ENCODE measurements at regions not wholly inside any gene's neighbourhood (a gene's known extent, or its start where the extent isn't known, plus 50 kb on each side); places are given as distances from the start of the nearest gene placed in this dataset.

DNA sequence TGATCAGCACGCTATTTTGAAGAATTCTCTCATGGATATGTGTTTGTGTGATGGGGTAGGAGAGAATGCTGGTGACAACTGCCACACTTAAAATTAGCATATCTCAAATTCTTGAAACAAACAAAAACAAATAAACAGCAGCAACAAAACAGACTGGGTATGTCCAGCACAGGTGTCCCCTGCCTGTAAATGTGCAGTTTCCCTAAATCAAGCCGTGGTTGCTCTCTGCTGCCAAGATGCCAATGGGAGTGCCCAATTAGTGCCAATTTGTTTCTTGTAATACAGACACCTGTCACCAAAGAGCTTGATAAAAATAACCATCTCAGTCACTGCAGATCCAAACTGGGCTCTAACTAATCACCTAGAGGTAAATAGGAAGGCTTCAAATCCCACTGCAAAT is 144.2 kb upstream of the SMARCA2 start:
- CTCF ChIA-PET: no interaction called here
- peaks cover 22% of the 10 kb centered on the region for H3K27me3 Mint-ChIP-seq (ENCODE audit: low read depth)
- DNase-seq: no peak
- H3K9me3 Mint-ChIP-seq (ENCODE audit: insufficient read depth): no peaks in the 10 kb centered on the region
- no peak overlapping the region for H3K27ac Mint-ChIP-seq
- H3K36me3 Mint-ChIP-seq (ENCODE audit: low read depth): no peaks in the 10 kb centered on the region
- H3K4me3 Mint-ChIP-seq: no peak overlapping the region
- POLR2A ChIA-PET: no interaction called here
- H3K4me1 Mint-ChIP-seq (ENCODE audit: low read depth): no peaks in the 10 kb centered on the region
- no peak for ATAC-seq

GRCh38 chr9:1871626-1872419 is 143.3 kb upstream of the SMARCA2 start:
- ChIA-PET POLR2A (no interaction called here), CTCF (no interaction called here)
- Mint-ChIP-seq H3K4me1 (ENCODE audit: low read depth) (no peaks in the 10 kb centered on the region), H3K27ac (no peak overlapping the region), H3K36me3 (ENCODE audit: low read depth) (no peaks in the 10 kb centered on the region), H3K27me3 (ENCODE audit: low read depth) (peaks cover 17% of the 10 kb centered on the region), H3K4me3 (no peak overlapping the region), H3K9me3 (ENCODE audit: insufficient read depth) (no peaks in the 10 kb centered on the region)
- DNase-seq: no peak
- ATAC-seq: no peak

DNA sequence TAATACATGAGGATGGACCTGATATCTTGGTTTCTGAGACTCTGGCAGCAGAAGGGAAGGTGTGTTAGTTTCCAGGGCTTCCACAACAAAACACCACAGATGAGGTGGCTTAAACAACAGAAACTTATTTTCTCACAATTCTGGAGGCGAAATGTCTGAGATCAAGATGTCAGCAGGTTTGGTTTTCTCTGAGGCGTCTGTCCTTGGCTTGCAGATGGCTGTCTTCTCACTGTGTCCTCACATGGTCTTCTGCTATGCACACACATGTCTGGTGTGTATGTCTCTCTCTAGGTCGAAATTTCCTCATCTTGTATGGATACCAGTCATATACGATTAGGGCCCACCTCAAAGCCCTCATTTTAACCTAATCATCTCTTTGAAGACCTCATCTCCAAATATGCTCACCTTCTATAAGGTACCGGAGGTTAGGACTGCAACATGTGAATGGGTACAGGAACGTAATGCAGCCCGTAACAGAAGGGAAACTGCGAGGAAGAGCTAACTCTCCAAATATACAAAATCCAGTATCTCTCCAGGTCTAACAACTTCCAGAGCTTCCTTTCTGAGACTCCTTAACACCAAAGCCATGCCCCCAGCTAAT is 139.8 kb upstream of the SMARCA2 start:
- no peaks in the 10 kb centered on the region for H3K9me3 Mint-ChIP-seq (ENCODE audit: insufficient read depth)
- CTCF ChIA-PET: interaction anchor here (1.3 kb wide), 1 partner anchor 212 kb away, joined by 4 read pairs; no protein-coding TSS in a partner anchor

DNA sequence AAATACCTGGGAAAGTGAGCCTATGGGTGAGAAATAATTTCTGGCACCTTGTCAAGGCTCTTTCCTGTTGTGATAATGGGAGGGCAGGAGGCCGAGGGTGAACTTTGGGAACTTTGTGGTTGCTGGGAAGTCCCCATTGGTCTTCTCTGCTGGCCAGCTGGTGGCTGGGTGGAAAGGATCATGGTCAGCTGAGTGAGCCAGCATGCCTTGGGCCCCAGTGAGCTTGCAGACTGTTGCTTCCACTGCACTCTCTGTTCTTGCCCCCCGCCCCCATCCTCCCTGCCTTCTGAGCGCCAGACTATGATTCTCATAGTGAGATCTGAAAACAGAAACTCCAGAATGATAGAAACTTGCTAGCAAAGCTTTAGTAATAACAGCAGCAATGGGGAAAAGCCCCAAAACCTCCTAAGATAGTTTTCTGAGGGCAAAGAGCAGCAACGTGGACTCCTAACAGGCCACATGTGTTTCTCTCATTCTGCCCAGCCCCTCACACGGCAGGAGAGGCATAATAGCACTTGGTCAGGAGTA is 139.2 kb upstream of the SMARCA2 start:
- Mint-ChIP-seq H3K9me3 (ENCODE audit: insufficient read depth) (no peaks in the 10 kb centered on the region), H3K36me3 (ENCODE audit: low read depth) (no peaks in the 10 kb centered on the region), H3K4me3 (no peak overlapping the region), H3K4me1 (ENCODE audit: low read depth) (no peaks in the 10 kb centered on the region), H3K27ac (no peak overlapping the region), H3K27me3 (ENCODE audit: low read depth) (peaks cover 2% of the 10 kb centered on the region)
- ATAC-seq: no peak
- no peak for DNase-seq
- CTCF ChIA-PET: interaction anchor here (1.3 kb wide), 1 partner anchor 211 kb away, joined by 4 read pairs; no protein-coding TSS in a partner anchor
- POLR2A ChIA-PET: no interaction called here

More for the DNA sequence above, 139.8 kb upstream of the SMARCA2 start:
- POLR2A ChIA-PET: no interaction called here
- H3K4me1 Mint-ChIP-seq (ENCODE audit: low read depth): no peaks in the 10 kb centered on the region
- ATAC-seq (no peak), DNase-seq (no peak)
- H3K4me3 Mint-ChIP-seq: no peak overlapping the region
- H3K27ac Mint-ChIP-seq: no peak overlapping the region
- H3K36me3 Mint-ChIP-seq (ENCODE audit: low read depth): no peaks in the 10 kb centered on the region
- H3K27me3 Mint-ChIP-seq (ENCODE audit: low read depth): peaks cover 4% of the 10 kb centered on the region

GRCh38 chr9:1876891-1877496 is 138.2 kb upstream of the SMARCA2 start:
- Mint-ChIP-seq H3K4me1 (ENCODE audit: low read depth) (no peaks in the 10 kb centered on the region), H3K4me3 (no peak overlapping the region), H3K9me3 (ENCODE audit: insufficient read depth) (no peaks in the 10 kb centered on the region), H3K27me3 (ENCODE audit: low read depth) (no peaks in the 10 kb centered on the region), H3K36me3 (ENCODE audit: low read depth) (no peaks in the 10 kb centered on the region), H3K27ac (no peak overlapping the region)
- ChIA-PET POLR2A (no interaction called here), CTCF (no interaction called here)
- no peak for ATAC-seq
- DNase-seq: no peak

DNA sequence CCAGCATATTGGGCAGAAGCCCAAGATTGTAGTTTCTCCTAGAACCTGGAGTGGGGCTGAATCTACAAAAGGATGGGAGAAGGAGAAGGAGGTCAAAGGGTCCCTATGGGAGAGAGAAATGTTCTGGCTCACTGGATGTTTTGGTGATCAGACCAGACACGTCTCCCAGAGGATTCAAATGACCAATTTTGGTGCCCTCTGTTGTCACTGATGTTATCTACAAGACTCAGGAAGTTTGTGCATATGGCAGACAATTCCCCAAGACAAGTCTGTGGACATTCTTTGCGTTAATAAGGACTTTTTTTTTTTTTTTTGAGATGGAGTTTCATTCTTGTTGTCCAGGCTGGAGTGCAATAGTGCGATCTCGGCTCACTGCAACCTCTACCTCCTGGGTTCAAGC is 137.2 kb upstream of the SMARCA2 start:
- DNase-seq: no peak
- no peaks in the 10 kb centered on the region for H3K9me3 Mint-ChIP-seq (ENCODE audit: insufficient read depth)
- no peak for ATAC-seq
- no peaks in the 10 kb centered on the region for H3K36me3 Mint-ChIP-seq (ENCODE audit: low read depth)
- no peak overlapping the region for H3K4me3 Mint-ChIP-seq
- H3K27ac Mint-ChIP-seq: no peak overlapping the region
- ChIA-PET POLR2A (no interaction called here), CTCF (no interaction called here)
- no peaks in the 10 kb centered on the region for H3K27me3 Mint-ChIP-seq (ENCODE audit: low read depth)
- no peaks in the 10 kb centered on the region for H3K4me1 Mint-ChIP-seq (ENCODE audit: low read depth)

DNA sequence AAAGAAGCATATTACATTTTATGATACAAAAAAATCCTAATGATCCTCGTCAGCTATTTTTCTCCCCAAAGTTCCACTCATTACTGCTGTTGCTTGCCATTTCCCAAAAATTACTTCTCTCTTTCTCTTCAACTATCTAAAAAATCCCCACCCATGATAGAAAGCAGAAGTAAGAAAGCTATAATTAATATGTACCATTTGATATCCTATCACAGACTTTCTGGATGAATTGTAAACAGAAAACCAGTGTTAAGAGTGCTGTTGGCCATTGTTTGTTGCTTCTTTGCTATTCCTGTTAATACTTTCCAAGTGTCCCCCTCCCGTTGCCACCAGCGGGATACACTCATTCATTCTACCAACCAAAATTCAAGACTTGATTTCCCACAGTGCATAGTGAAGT is 136.3 kb upstream of the SMARCA2 start:
- CTCF ChIA-PET: no interaction called here
- no peaks in the 10 kb centered on the region for H3K27me3 Mint-ChIP-seq (ENCODE audit: low read depth)
- H3K36me3 Mint-ChIP-seq (ENCODE audit: low read depth): no peaks in the 10 kb centered on the region
- no peak for DNase-seq
- H3K27ac Mint-ChIP-seq: no peak overlapping the region
- H3K4me3 Mint-ChIP-seq: no peak overlapping the region
- H3K4me1 Mint-ChIP-seq (ENCODE audit: low read depth): no peaks in the 10 kb centered on the region
- ATAC-seq: no peak
- POLR2A ChIA-PET: no interaction called here
- no peaks in the 10 kb centered on the region for H3K9me3 Mint-ChIP-seq (ENCODE audit: insufficient read depth)

DNA sequence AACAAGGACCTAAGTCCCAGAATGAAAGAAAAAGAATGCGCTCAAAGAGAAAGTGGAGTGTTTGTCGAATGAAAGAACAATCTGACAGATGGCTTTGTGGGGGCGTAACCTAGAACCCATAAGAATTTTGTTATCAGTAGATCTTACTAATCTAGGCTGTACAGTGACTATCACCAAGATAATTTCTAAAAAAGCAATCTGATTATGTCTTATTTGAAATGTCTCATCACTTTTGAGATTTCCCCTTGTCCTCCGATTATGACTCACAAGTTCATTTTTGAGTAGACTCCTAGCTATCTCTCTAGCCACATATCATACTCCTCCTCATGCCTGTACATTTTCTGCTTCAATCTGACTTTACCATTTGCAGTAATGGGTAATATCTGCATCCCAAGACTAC is 135.6 kb upstream of the SMARCA2 start:
- ATAC-seq (no peak), DNase-seq (no peak)
- Mint-ChIP-seq H3K27me3 (ENCODE audit: low read depth) (no peaks in the 10 kb centered on the region), H3K36me3 (ENCODE audit: low read depth) (no peaks in the 10 kb centered on the region), H3K4me3 (no peak overlapping the region), H3K4me1 (ENCODE audit: low read depth) (no peaks in the 10 kb centered on the region), H3K27ac (no peak overlapping the region), H3K9me3 (ENCODE audit: insufficient read depth) (no peaks in the 10 kb centered on the region)
- POLR2A ChIA-PET: no interaction called here
- CTCF ChIA-PET: no interaction called here

DNA sequence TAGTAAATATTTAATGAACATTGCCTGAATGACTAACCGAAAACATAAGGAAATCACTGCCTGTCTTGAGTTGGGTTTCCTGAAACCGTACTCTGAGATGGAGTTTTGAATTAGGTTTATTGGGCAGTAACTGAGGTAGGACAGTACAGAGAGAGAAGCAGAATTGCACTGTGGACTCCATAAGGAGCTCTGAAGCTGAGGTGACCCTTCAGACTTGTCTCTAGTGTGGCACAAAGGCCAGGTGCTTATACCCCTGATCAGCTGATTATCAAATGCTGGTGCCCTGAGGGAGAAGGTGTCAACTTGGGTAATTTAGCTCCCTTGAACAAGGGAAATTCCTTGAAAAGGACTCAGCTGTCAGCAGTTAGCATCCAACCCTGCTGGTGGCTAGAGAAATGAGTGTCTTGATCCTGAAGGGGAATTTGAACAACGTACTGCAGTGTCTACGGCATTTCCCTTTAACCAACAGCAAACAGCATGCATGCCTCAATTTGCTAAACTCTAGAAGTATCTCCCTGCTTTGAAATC is 135.0 kb upstream of the SMARCA2 start:
- Mint-ChIP-seq H3K4me3 (no peak overlapping the region), H3K9me3 (ENCODE audit: insufficient read depth) (no peaks in the 10 kb centered on the region), H3K27me3 (ENCODE audit: low read depth) (no peaks in the 10 kb centered on the region), H3K36me3 (ENCODE audit: low read depth) (no peaks in the 10 kb centered on the region), H3K4me1 (ENCODE audit: low read depth) (no peaks in the 10 kb centered on the region), H3K27ac (no peak overlapping the region)
- DNase-seq (no peak), ATAC-seq (no peak)
- CTCF ChIA-PET: no interaction called here
- POLR2A ChIA-PET: no interaction called here

GRCh38 chr9:1881708-1882295 is 133.3 kb upstream of the SMARCA2 start:
- ChIA-PET CTCF (no interaction called here), POLR2A (no interaction called here)
- no peaks in the 10 kb centered on the region for H3K36me3 Mint-ChIP-seq (ENCODE audit: low read depth)
- H3K4me1 Mint-ChIP-seq (ENCODE audit: low read depth): no peaks in the 10 kb centered on the region
- no peak overlapping the region for H3K4me3 Mint-ChIP-seq
- no peaks in the 10 kb centered on the region for H3K9me3 Mint-ChIP-seq (ENCODE audit: insufficient read depth)
- no peaks in the 10 kb centered on the region for H3K27me3 Mint-ChIP-seq (ENCODE audit: low read depth)
- no peak for ATAC-seq
- no peak for DNase-seq
- no peak overlapping the region for H3K27ac Mint-ChIP-seq

DNA sequence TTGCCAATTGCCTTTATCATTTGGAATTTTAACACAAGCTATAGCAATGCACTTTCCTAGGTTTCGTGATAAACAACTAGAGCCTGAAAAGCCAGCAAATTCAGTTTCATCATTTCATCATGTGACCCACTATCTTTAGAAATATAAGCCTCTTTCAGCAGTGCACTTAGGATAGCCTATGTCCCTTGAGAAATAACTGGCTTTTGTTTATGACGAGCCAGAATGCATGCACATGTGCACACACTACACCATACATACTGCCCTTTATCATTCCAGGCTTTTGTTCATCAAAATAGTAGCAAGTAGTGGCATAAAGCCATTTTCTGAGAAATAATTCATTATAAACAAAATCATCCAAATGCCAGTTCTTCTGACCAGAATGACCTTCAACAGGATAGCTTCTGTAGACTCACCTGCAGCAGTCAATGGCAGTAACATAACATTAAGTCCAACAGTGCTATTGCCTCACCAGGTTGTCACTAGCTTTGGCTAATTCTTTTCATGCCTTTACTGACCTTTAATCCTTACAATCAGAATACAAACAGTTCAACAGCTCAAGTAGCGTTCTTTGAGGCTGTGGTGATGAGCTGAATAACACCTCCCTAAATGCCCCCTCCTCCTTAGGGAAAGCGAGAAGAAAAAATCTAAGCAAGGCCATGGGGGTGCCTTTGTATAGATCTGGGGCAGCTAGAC is 132.3 kb upstream of the SMARCA2 start:
- ChIA-PET CTCF (no interaction called here), POLR2A (no interaction called here)
- no peaks in the 10 kb centered on the region for H3K4me1 Mint-ChIP-seq (ENCODE audit: low read depth)
- no peak for DNase-seq
- H3K36me3 Mint-ChIP-seq (ENCODE audit: low read depth): no peaks in the 10 kb centered on the region
- H3K9me3 Mint-ChIP-seq (ENCODE audit: insufficient read depth): no peaks in the 10 kb centered on the region
- no peak overlapping the region for H3K27ac Mint-ChIP-seq
- H3K27me3 Mint-ChIP-seq (ENCODE audit: low read depth): no peaks in the 10 kb centered on the region
- ATAC-seq: no peak
- no peak overlapping the region for H3K4me3 Mint-ChIP-seq

DNA sequence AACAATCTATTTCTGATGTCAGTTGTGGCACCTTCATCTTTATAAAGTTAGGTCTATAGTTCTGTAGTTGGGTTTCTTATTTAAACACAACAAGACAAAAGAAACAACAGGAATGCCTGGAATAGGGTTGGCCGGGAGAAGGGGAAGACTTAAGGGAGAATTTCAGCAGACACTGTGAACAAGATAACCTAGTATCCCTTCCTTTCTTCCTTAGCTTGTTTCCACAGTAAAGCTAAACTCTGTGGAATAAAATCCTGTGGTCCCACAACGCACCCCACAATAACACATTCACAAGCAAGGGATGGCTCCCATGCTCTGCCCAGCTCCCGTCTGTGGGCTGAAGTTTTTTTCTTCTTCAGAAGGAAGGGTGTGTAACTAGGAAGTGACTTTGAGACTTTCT is 124.9 kb upstream of the SMARCA2 start:
- ChIA-PET POLR2A (no interaction called here), CTCF (no interaction called here)
- H3K27me3 Mint-ChIP-seq (ENCODE audit: low read depth): peaks cover 7% of the 10 kb centered on the region
- no peak for DNase-seq
- ATAC-seq: no peak
- no peak overlapping the region for H3K4me3 Mint-ChIP-seq
- H3K9me3 Mint-ChIP-seq (ENCODE audit: insufficient read depth): no peaks in the 10 kb centered on the region
- H3K36me3 Mint-ChIP-seq (ENCODE audit: low read depth): no peaks in the 10 kb centered on the region
- H3K27ac Mint-ChIP-seq: no peak overlapping the region
- H3K4me1 Mint-ChIP-seq (ENCODE audit: low read depth): no peaks in the 10 kb centered on the region

Measured in activated CD8-positive, alpha-beta T cell treated with anti-CD3 and anti-CD28 coated beads, Interleukin-2, amount 10 ng/mL, durations not matched to agents 7 days and 5 days (primary cell).